ENCODE measurements at regions not wholly inside any gene's neighbourhood (a gene's known extent, or its start where the extent isn't known, plus 50 kb on each side); places are given as distances from the start of the nearest gene placed in this dataset.

DNA sequence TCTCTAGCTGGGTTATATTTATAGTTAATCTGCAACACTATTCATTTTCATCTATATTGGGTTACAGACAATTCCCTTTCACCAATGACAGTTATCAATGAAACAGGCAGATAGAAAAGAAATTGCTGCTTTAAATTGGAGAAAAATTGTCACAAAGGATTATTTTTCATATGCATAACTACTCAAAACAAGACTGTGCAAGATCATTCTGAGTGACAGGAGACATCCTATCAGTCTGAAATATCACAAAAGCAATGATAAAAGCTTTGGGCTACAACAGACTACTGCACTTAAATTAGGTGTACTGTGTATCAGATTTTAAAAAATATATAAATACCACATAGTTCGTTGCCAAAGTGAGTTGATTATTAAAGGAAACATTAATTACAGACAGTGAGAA, 722.6 kb downstream of the ARAP2 start:
- H3K4me3 ChIP-seq = no peak overlapping the region
- DNase-seq (no peak), ATAC-seq (no peak)
- no peak for TF ChIP-seq POLR2A (IDR thresholded peaks at IDR 0.05)
- TF ChIP-seq, protein P1, sequence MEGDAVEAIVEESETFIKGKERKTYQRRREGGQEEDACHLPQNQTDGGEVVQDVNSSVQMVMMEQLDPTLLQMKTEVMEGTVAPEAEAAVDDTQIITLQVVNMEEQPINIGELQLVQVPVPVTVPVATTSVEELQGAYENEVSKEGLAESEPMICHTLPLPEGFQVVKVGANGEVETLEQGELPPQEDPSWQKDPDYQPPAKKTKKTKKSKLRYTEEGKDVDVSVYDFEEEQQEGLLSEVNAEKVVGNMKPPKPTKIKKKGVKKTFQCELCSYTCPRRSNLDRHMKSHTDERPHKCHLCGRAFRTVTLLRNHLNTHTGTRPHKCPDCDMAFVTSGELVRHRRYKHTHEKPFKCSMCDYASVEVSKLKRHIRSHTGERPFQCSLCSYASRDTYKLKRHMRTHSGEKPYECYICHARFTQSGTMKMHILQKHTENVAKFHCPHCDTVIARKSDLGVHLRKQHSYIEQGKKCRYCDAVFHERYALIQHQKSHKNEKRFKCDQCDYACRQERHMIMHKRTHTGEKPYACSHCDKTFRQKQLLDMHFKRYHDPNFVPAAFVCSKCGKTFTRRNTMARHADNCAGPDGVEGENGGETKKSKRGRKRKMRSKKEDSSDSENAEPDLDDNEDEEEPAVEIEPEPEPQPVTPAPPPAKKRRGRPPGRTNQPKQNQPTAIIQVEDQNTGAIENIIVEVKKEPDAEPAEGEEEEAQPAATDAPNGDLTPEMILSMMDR (IDR thresholded peaks at IDR 0.05) = no peak
- no peaks in the 10 kb centered on the region for H3K36me3 ChIP-seq
- H3K4me1 ChIP-seq = no peaks in the 10 kb centered on the region
- H3K9me3 ChIP-seq = no peaks in the 10 kb centered on the region
- no peaks in the 10 kb centered on the region for H3K27me3 ChIP-seq
- H3K27ac ChIP-seq = no peak overlapping the region
- intact Hi-C loops (cut with DNase I) = no loop called here
- 14% methylated on average over 1 of the region's 1 CpG for WGBS (ENCODE audit: insufficient coverage, low coverage, low lambda C conversion rate, missing lambda C conversion rate)

DNA sequence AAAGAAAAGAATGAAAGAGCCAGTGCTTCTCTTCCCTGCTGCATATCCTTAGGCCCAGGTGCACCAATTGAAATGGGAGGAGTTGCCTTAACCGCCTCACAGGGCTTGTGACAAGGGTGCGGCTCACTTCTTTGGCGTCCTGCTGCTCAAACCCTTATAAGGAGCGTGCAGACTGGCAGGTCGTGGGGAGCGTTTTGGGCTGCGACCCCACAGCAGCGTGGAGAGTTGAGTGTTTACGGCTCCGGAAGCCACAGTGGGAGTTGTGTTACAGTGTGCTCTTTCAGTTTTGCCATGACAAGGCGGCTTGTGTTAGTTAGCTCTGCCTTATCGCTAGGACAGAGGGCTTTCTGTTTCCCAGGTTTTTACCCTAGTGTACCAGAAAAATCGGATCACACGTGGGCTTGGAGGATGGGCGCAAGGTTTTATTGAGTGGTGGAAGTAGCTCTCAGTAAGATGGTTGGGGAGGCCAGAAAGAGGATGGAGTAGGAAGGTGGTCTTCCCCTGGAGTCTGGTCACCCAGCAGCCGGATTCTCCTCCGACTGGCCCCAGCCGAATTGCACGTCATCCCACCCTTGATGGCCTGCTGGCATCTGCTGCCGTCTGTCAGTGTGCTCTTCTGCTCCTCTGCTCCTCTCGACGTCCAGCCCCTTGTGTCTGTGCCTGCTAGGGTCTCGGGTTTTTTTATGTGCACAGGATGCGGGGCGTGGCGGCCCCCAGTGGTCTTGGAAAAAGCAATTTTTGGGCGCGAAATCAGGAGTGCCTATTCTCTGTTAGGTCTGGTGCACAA, 718.9 kb downstream of the ARAP2 start:
- no peak for ATAC-seq
- no peak for TF ChIP-seq POLR2A (IDR thresholded peaks at IDR 0.05)
- no peaks in the 10 kb centered on the region for H3K36me3 ChIP-seq
- intact Hi-C loops (cut with DNase I) = no loop called here
- no peaks in the 10 kb centered on the region for H3K4me1 ChIP-seq
- no peak overlapping the region for H3K4me3 ChIP-seq
- no peaks in the 10 kb centered on the region for H3K9me3 ChIP-seq
- H3K27ac ChIP-seq = no peak overlapping the region
- peak in 1 of 3 donors; percentile 34 for DNase-seq
- WGBS (ENCODE audit: insufficient coverage, low coverage, low lambda C conversion rate, missing lambda C conversion rate) = 64% methylated on average over 14 of the region's 28 CpGs
- H3K27me3 ChIP-seq = no peaks in the 10 kb centered on the region

DNA sequence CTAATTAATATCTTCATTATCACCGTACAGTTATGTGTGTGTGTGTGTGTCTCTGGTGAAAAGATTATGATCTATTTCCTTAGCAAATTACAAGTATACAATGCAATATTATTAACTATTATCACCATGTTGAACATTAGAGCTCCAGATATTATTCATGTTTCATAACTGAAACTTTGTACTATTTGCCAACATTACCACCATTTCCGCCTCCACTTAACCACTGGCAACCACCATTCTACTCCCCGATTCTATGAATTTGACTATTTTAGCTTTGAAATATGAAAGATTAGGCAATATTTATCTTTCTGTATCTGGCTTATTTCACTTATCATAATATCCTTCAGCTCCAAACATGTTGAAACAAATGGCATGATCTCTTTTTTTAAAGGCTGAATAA, 717.9 kb downstream of the ARAP2 start:
- WGBS (ENCODE audit: insufficient coverage, low coverage, low lambda C conversion rate, missing lambda C conversion rate) = 76% methylated on average over 3 of the region's 3 CpGs
- H3K4me3 ChIP-seq = no peak overlapping the region
- H3K4me1 ChIP-seq = no peaks in the 10 kb centered on the region
- no peaks in the 10 kb centered on the region for H3K36me3 ChIP-seq
- DNase-seq (no peak), ATAC-seq (no peak)
- H3K9me3 ChIP-seq = no peaks in the 10 kb centered on the region
- H3K27ac ChIP-seq = no peak overlapping the region
- intact Hi-C loops (cut with DNase I) = no loop called here
- no peaks in the 10 kb centered on the region for H3K27me3 ChIP-seq
- no peak for TF ChIP-seq POLR2A (IDR thresholded peaks at IDR 0.05)
- TF ChIP-seq, protein P1 (IDR thresholded peaks at IDR 0.05) = no peak

DNA sequence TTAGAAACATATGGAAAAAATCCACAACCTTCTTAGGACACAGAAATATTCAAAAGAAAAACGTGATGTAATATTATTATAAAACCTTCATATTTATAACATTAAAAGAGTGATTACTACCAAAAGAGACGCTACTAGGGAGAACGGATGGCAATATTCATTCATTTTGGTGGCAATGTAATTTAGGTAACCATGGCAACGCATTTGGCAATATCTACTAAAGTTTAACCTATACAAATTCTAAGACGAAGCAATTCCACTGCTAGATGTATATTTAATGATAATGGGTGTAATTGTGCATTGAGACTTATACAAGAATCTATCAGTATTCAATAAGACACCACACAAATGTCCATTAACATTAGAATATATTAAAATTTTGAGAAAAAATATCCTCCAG, 709.4 kb downstream of the ARAP2 start:
- no peak overlapping the region for H3K4me3 ChIP-seq
- no peak overlapping the region for H3K27ac ChIP-seq
- 64% methylated on average over 5 of the region's 5 CpGs for WGBS (ENCODE audit: insufficient coverage, low coverage, low lambda C conversion rate, missing lambda C conversion rate)
- H3K36me3 ChIP-seq = no peaks in the 10 kb centered on the region
- H3K27me3 ChIP-seq = no peaks in the 10 kb centered on the region
- H3K4me1 ChIP-seq = no peaks in the 10 kb centered on the region
- no peaks in the 10 kb centered on the region for H3K9me3 ChIP-seq
- intact Hi-C loops (cut with DNase I) = no loop called here
- no peak for ATAC-seq
- TF ChIP-seq POLR2A (IDR thresholded peaks at IDR 0.05) = no peak
- TF ChIP-seq, protein P1 (IDR thresholded peaks at IDR 0.05) = no peak
- no peak for DNase-seq

DNA sequence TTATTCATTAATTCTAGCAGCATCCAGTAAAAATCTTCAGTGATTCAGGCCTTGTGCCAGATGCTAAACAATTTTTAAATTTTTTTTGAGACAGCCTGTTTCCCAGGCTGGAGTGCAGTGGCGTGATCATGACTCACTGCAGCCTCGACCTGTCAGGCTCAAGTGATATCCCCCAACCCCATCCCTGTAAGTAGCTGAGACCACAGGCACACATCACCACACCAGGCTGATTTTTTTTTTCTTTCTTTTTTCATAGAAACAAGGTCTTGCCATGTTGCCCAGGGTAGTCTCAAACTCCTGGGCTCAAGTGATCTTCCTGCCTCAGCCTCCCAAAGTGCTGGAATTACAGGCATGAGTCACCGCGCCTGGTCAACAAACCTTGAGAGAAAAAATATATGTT, 705.5 kb downstream of the ARAP2 start:
- H3K4me3 ChIP-seq = no peak overlapping the region
- 57% methylated on average over 4 of the region's 4 CpGs for WGBS (ENCODE audit: insufficient coverage, low coverage, low lambda C conversion rate, missing lambda C conversion rate)
- H3K27ac ChIP-seq = no peak overlapping the region
- H3K36me3 ChIP-seq = no peaks in the 10 kb centered on the region
- no peaks in the 10 kb centered on the region for H3K9me3 ChIP-seq
- no peak for DNase-seq
- ATAC-seq = no peak
- H3K4me1 ChIP-seq = no peaks in the 10 kb centered on the region
- intact Hi-C loops (cut with DNase I) = no loop called here
- no peak for TF ChIP-seq POLR2A (IDR thresholded peaks at IDR 0.05)
- TF ChIP-seq, protein P1 (IDR thresholded peaks at IDR 0.05) = no peak
- H3K27me3 ChIP-seq = no peaks in the 10 kb centered on the region

Measured in right lobe of liver (tissue), 6 donors.